GM13976 (cell line): ENCODE measurements at regions not wholly inside any gene's neighbourhood (a gene's known extent, or its start where the extent isn't known, plus 50 kb on each side); places are given as distances from the start of the nearest gene placed in this dataset.

ENCODE experiments used
- DNase-seq: peaks from one replicate; pipeline ENCODE4 v3.0.0; 2012; ENCODE audit warnings: low spot score
- CTCF ChIP-seq: IDR thresholded peaks from 2 replicates; pipeline ENCODE4 v1.5.1; 2012; ENCODE audit warnings: borderline replicate concordance, mild to moderate bottlenecking; ENCODE audit not compliant: insufficient read depth; ENCODE audit errors: extremely low read depth, missing control alignments, control extremely low read depth
- in situ Hi-C: fragments of 300-500 bp; cut with MboI; formaldehyde crosslinking; loops from one replicate; pipeline ENCODE4 v1.12.0; 2022; ENCODE audit warnings: low sequenced_read_pairs, mixed read lengths, inconsistent platforms; ENCODE audit not compliant: unreplicated experiment

- no peak for DNase-seq
- no peak for TF ChIP-seq CTCF
- in situ Hi-C loops = no loop called here
Observed at GRCh38 chr11:127600674-127601073, 600.1 kb upstream of the KIRREL3 start.

GRCh38 chr11:127598476-127598875, 597.9 kb upstream of the KIRREL3 start:
- DNase-seq = no peak
- TF ChIP-seq CTCF = no peak
- in situ Hi-C loops = no loop called here

GRCh38 chr11:127596433-127596832, 595.9 kb upstream of the KIRREL3 start:
- in situ Hi-C loops = no loop called here
- no peak for DNase-seq
- no peak for TF ChIP-seq CTCF

- TF ChIP-seq CTCF = no peak
- no peak for DNase-seq
- in situ Hi-C loops = no loop called here
Observed at GRCh38 chr11:127592371-127592770, 591.8 kb upstream of the KIRREL3 start.

GRCh38 chr11:127590314-127590713, 589.7 kb upstream of the KIRREL3 start:
- in situ Hi-C loops = no loop called here
- TF ChIP-seq CTCF = no peak

GRCh38 chr11:127588431-127588830, 587.9 kb upstream of the KIRREL3 start:
- in situ Hi-C loops = no loop called here
- no peak for TF ChIP-seq CTCF
- DNase-seq = no peak

More at GRCh38 chr11:127590314-127590713, 589.7 kb upstream of the KIRREL3 start:
- DNase-seq = no peak

- no peak for DNase-seq
- no peak for TF ChIP-seq CTCF
- in situ Hi-C loops = no loop called here
Observed at GRCh38 chr11:127587511-127587910, 586.9 kb upstream of the KIRREL3 start.
